SK-N-MC (cell line): ENCODE measurements at regions not wholly inside any gene's neighbourhood (a gene's known extent, or its start where the extent isn't known, plus 50 kb on each side); places are given as distances from the start of the nearest gene placed in this dataset.

ENCODE experiments used
- EZH2 ChIP-seq: fragments of 200-600 bp; sonication (generic); IDR thresholded peaks from one replicate; pipeline ENCODE4 v1.6.1; 2017; ENCODE audit warnings: antibody characterized with exemption
- FOXP2 ChIP-seq: optimal IDR thresholded peaks from 2 replicates; pipeline ENCODE3; 2011; ENCODE audit warnings: mild to moderate bottlenecking, moderate library complexity; ENCODE audit not compliant: insufficient read depth; ENCODE audit errors: extremely low read length, control extremely low read depth
- POLR2AphosphoS5 ChIP-seq: IDR thresholded peaks from 2 replicates; pipeline ENCODE4 v1.6.1; 2012; ENCODE audit warnings: mild to moderate bottlenecking, low read depth, low read length, borderline replicate concordance

GRCh38 chr17:27066315-27066714 is 227.6 kb upstream of the WSB1 start:
- TF ChIP-seq EZH2, result no peak
- no peak for TF ChIP-seq POLR2AphosphoS5
- no peak for TF ChIP-seq FOXP2
